ENCODE measurements at regions not wholly inside any gene's neighbourhood (a gene's known extent, or its start where the extent isn't known, plus 50 kb on each side); places are given as distances from the start of the nearest gene placed in this dataset.

GRCh38 chr14:71863766-71864165 is 68.5 kb upstream of the RGS6 start:
- no peak for DNase-seq (ENCODE audit: low read depth in 2 of 2)

Data from stimulated activated CD8-positive, alpha-beta memory T cell treated with anti-CD3 and anti-CD28 coated beads, Interleukin-15, amount 100 ng/mL, for 4 hours (primary cell).